ENCODE measurements at regions not wholly inside any gene's neighbourhood (a gene's known extent, or its start where the extent isn't known, plus 50 kb on each side); places are given as distances from the start of the nearest gene placed in this dataset.

DNA sequence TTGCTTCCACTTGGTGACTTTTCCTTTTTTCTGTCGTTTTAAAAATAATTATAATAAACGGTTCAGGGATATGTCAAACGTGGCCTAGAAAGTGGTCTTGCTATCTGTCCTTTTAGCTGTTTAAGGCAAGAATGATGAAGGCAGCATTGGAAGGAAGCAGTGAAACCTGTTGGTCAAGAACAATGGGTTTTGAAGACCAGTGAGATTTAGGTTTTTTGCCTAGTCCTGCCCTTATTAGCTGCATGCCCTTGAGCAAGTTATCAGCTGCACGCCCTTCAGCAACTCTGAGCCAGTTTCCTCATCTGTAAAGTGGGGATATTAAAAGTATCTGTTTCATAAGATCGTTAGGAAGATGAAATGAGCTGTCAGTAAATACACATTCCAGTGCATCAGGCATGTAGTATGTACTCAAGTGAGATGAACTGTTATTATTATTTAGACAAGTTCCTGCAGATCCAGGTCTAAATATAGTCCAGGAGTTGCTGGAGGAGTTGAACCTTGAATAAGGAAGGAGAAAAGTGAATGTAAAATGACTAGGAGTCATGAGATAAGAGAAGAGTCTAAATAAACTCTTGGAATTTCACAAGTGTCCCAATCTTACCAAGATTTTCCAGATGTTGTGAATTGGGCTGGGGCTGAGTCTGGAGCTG lies 90.8 kb upstream of the HSD17B12 start:
- Histone ChIP-seq H3K4me3 (ENCODE audit: insufficient read depth, low read depth, low read length) (no peak overlapping the region), H4K20me1 (ENCODE audit: insufficient read depth, low read length) (no peaks in the 10 kb centered on the region), H2BK15ac (ENCODE audit: low read depth, low read length) (no peak overlapping the region), H3K79me1 (ENCODE audit: low read depth in 1 of 2, low read length in 2 of 2) (no peaks in the 10 kb centered on the region), H4K5ac (ENCODE audit: low read depth, low read length) (no peak overlapping the region), H3K56ac (ENCODE audit: extremely low read depth, insufficient read depth, low read length) (no peak overlapping the region), H2AK5ac (ENCODE audit: low read depth, low read length) (no peak overlapping the region), H2AK9ac (replicated peaks; ENCODE audit: low read depth, low read length, poor library complexity) (no peak overlapping the region), H3K27me3 (ENCODE audit: control insufficient read depth, insufficient read depth, low read length) (peaks cover 12% of the 10 kb centered on the region), H4K8ac (ENCODE audit: low read depth in 2 of 2, low read length in 2 of 2) (no peak overlapping the region), H3K27ac (ENCODE audit: insufficient read depth, low read length) (no peak overlapping the region), H3K4me2 (ENCODE audit: low read depth, low read length) (no peak overlapping the region), H3K14ac (replicated peaks; ENCODE audit: low read depth, low read length) (no peak overlapping the region), H3K4ac (ENCODE audit: low read depth, low read length) (no peak overlapping the region), H3K9me1 (ENCODE audit: insufficient read depth, low read length) (no peaks in the 10 kb centered on the region), H3K23ac (ENCODE audit: low read depth, low read length) (no peak overlapping the region), H3K18ac (ENCODE audit: low read depth, low read length) (no peak overlapping the region), H2BK20ac (ENCODE audit: low read depth, low read length) (no peak overlapping the region), H2BK5ac (ENCODE audit: low read depth, low read length, poor library complexity, severe bottlenecking) (no peak overlapping the region), H4K91ac (ENCODE audit: insufficient read depth, low read depth, low read length) (no peak overlapping the region), H3K9ac (ENCODE audit: low read depth, low read length) (no peak overlapping the region), H2AFZ (replicated peaks; ENCODE audit: low read length, poor library complexity) (no peak overlapping the region), H3K36me3 (ENCODE audit: control insufficient read depth, insufficient read depth, low read length) (no peaks in the 10 kb centered on the region), H3K9me3 (ENCODE audit: control insufficient read depth, insufficient read depth, low read length) (no peaks in the 10 kb centered on the region), H3K4me1 (ENCODE audit: control insufficient read depth, insufficient read depth, low read length) (no peaks in the 10 kb centered on the region), H2BK120ac (ENCODE audit: low read depth, low read length) (no peak overlapping the region)
- ChIA-PET CTCF (no interaction called here), POLR2A (ENCODE audit: unreplicated experiment) (no interaction called here)
- TF ChIP-seq BHLHE40 (IDR thresholded peaks at IDR 0.05; ENCODE audit: low read depth, low read length) (no peak), FOS (IDR thresholded peaks at IDR 0.05; ENCODE audit: low read depth, low read length) (no peak), NFE2L2 (IDR thresholded peaks at IDR 0.05; ENCODE audit: low read depth, low read length) (no peak), CHD1 (IDR thresholded peaks at IDR 0.05; ENCODE audit: low read depth, low read length) (no peak), RAD21 (IDR thresholded peaks at IDR 0.05; ENCODE audit: low read length) (no peak), SMC3 (IDR thresholded peaks at IDR 0.05; ENCODE audit: low read depth, low read length) (no peak), CEBPB (IDR thresholded peaks at IDR 0.05; ENCODE audit: low read depth, low read length) (no peak), MAZ (IDR thresholded peaks at IDR 0.05; ENCODE audit: borderline replicate concordance, low read depth, low read length) (no peak), MAFK (IDR thresholded peaks at IDR 0.05; ENCODE audit: low read depth, low read length) (no peak), POLR2A (IDR thresholded peaks at IDR 0.05; ENCODE audit: low read depth, low read length) (no peak), MXI1 (IDR thresholded peaks at IDR 0.05; ENCODE audit: borderline replicate concordance, low read depth, low read length) (no peak), RFX5 (IDR thresholded peaks at IDR 0.05; ENCODE audit: low read depth, low read length) (no peak), RCOR1 (IDR thresholded peaks at IDR 0.05; ENCODE audit: insufficient replicate concordance, low read length) (no peak)
- TF ChIP-seq, protein P1, sequence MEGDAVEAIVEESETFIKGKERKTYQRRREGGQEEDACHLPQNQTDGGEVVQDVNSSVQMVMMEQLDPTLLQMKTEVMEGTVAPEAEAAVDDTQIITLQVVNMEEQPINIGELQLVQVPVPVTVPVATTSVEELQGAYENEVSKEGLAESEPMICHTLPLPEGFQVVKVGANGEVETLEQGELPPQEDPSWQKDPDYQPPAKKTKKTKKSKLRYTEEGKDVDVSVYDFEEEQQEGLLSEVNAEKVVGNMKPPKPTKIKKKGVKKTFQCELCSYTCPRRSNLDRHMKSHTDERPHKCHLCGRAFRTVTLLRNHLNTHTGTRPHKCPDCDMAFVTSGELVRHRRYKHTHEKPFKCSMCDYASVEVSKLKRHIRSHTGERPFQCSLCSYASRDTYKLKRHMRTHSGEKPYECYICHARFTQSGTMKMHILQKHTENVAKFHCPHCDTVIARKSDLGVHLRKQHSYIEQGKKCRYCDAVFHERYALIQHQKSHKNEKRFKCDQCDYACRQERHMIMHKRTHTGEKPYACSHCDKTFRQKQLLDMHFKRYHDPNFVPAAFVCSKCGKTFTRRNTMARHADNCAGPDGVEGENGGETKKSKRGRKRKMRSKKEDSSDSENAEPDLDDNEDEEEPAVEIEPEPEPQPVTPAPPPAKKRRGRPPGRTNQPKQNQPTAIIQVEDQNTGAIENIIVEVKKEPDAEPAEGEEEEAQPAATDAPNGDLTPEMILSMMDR (conservative IDR thresholded peaks at IDR 0.05; ENCODE audit: low read depth, low read length): no peak
- TF ChIP-seq, protein P2, sequence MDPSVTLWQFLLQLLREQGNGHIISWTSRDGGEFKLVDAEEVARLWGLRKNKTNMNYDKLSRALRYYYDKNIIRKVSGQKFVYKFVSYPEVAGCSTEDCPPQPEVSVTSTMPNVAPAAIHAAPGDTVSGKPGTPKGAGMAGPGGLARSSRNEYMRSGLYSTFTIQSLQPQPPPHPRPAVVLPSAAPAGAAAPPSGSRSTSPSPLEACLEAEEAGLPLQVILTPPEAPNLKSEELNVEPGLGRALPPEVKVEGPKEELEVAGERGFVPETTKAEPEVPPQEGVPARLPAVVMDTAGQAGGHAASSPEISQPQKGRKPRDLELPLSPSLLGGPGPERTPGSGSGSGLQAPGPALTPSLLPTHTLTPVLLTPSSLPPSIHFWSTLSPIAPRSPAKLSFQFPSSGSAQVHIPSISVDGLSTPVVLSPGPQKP (IDR thresholded peaks at IDR 0.05; ENCODE audit: borderline replicate concordance, low read depth, low read length): no peak
- TF ChIP-seq, protein P3, sequence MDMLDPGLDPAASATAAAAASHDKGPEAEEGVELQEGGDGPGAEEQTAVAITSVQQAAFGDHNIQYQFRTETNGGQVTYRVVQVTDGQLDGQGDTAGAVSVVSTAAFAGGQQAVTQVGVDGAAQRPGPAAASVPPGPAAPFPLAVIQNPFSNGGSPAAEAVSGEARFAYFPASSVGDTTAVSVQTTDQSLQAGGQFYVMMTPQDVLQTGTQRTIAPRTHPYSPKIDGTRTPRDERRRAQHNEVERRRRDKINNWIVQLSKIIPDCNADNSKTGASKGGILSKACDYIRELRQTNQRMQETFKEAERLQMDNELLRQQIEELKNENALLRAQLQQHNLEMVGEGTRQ (IDR thresholded peaks at IDR 0.05; ENCODE audit: low read depth, low read length): no peak
- BruUV-seq (replicated peaks): no TSS peak
- DNase-seq: no peak
- WGBS, 2 experiments (ENCODE audit: extremely low coverage in 2 of 2, insufficient read length in 1 of 2): no CpG with 5 or more reads among the region's 5 CpGs
- in situ Hi-C loops (cut with MboI; ENCODE audit: low sequenced_read_pairs) (no loop called here), dilution Hi-C loops (cut with HindIII; ENCODE audit: low sequenced_read_pairs, unreplicated experiment) (no loop called here), intact Hi-C loops (cut with micrococcal nuclease) (no loop called here)
- no peak for ATAC-seq (ENCODE audit: low read depth)

Data from IMR-90 (cell line).